Heart left ventricle (tissue), 16 donors: ENCODE measurements at regions not wholly inside any gene's neighbourhood (a gene's known extent, or its start where the extent isn't known, plus 50 kb on each side); places are given as distances from the start of the nearest gene placed in this dataset.
"Not testable (repeated sequence)": the region's sequence is repeated elsewhere in the genome, so short reads cannot be mapped to it uniquely, and the experiment has no call there.

Experiments used
- ATAC-seq, 4 donors: fragments of 200-7000 bp; cut with Tn5 transposase; one replicate each; pipeline ENCODE4 v1.9.1; 2020 to 2022; ENCODE audit warnings: moderate library complexity in 4 of 4, mild to moderate bottlenecking in 3 of 4, moderate number of reproducible peaks in 1 of 4
- DNase-seq, 5 donors: peaks; one replicate each; pipeline ENCODE4 v3.0.0-alpha.2; 2020
- H3K27ac ChIP-seq, 12 donors: fragments of 200-600 bp; sonication (generic) in 4 of 12; one replicate each; pipeline versions ENCODE4 v1.5.0 to v1.8.0; 2016 to 2022; ENCODE audit warnings: mild to moderate bottlenecking in 2 of 12
- H3K27me3 ChIP-seq, 9 donors: fragments of 200-600 bp; sonication (generic) in 2 of 9; one replicate each; pipeline versions ENCODE4 v1.5.1 to v1.8.0; 2016 to 2022; ENCODE audit warnings: mild to moderate bottlenecking in 3 of 9
- H3K36me3 ChIP-seq, 9 donors: fragments of 200-600 bp; sonication (generic) in 2 of 9; one replicate each; pipeline versions ENCODE4 v1.5.0 to v1.8.0; 2018 to 2022; ENCODE audit warnings: mild to moderate bottlenecking in 2 of 9
- H3K4me1 ChIP-seq, 12 donors: fragments of 200-600 bp; sonication (generic) in 4 of 12; one replicate each; pipeline versions ENCODE4 v1.5.0 to v1.8.0; 2016 to 2022; ENCODE audit warnings: mild to moderate bottlenecking in 3 of 12
- H3K4me3 ChIP-seq, 12 donors: fragments of 200-600 bp; sonication (generic) in 4 of 12; one replicate each; pipeline versions ENCODE4 v1.5.0 to v1.8.0; 2017 to 2022; ENCODE audit warnings: mild to moderate bottlenecking in 9 of 12, moderate library complexity in 4 of 12
- H3K9me3 ChIP-seq, 12 donors: fragments of 200-600 bp; sonication (generic) in 4 of 12; one replicate each; pipeline versions ENCODE4 v1.5.0 to v1.8.0; 2016 to 2022; ENCODE audit warnings: mild to moderate bottlenecking in 1 of 12
- POLR2A ChIP-seq, 2 donors: fragments of 450-650 bp; IDR thresholded peaks; one replicate each; pipeline ENCODE4 v1.6.1; 2017; ENCODE audit warnings: antibody characterized with exemption in 2 of 2, mild to moderate bottlenecking in 2 of 2, moderate library complexity in 2 of 2
- WGBS, 4 donors: extraction: QIAGEN DNeasy Blood & Tissue Kit in 2 of 4; methylation state at CpG; one replicate each; pipeline versions ENCODE4 v1.1.5 to v1.1.7; 2013 to 2018; 5-methylcytosine and 5-hydroxymethylcytosine counted together
- intact Hi-C, 10 donors: fragments of 100-400 bp; cut with DNase I; formaldehyde crosslinking; loops; one replicate each; pipeline versions ENCODE4 v1.11.1 to v1.14.2; 2022
- TF ChIP-seq, protein P1 (sequence below), 12 donors: fragments of 200-600 bp; sonication (generic) in 4 of 12; IDR thresholded peaks; one replicate each; pipeline versions ENCODE4 v1.5.0 to v1.8.0; 2018 to 2022; ENCODE audit warnings: antibody characterized with exemption in 12 of 12, mild to moderate bottlenecking in 5 of 12
- donor health status: ischemic (EF 13 %, LVEDD 7.1; RV severe dilation, severe dysfunction).
- donor health status: healthy with polysubstance abuse.
- donor health status: DM: no; HTN: yes; CAD: no.
- donor health status: DM: no; HTN: no; CAD: no.
- donor health status: ischemic (EF 25% LVEDD 6.9; RV normal size, moderate dysfunction).
- donor health status: ischemic (EF 25% LVEDD 5.7; RV mildly dilated, moderate dysfunction).
- donor health status: healthy.
- donor health status: DM: yes; HTN: yes; CAD: no.
- donor health status: ischemic (EF 35%, LVEDD 5.7; RV mildly dilated, moderate dysfunction).
- donor health status: nonischemic (EF 11% LVEDD 7.7; RV severe dilation, severe dysfunction).
- donor health status: DM: yes; HTN: yes; CAD: no.
- donor health status: PGD.
- donor health status: ischemic (EF 29% LVEDD 5.4; RV normal size, mild dysfunction).
- donor health status: nonischemic (EF 23%, LVEDD 6.1; RV moderate dilation, normal function).

GRCh38 chr6:14897831-14898230 is 348.0 kb upstream of the JARID2 start:
- Histone ChIP-seq H3K36me3 (no peaks in the 10 kb centered on the region), H3K4me3 (no peak overlapping the region), H3K9me3 (peaks cover 0 to 4% (median 0%) of the 10 kb centered on the region in 12 donors), H3K4me1 (no peaks in the 10 kb centered on the region), H3K27me3 (no peaks in the 10 kb centered on the region), H3K27ac (no peak overlapping the region)
- intact Hi-C loops, result no loop called here
- DNase-seq (no peak), ATAC-seq (peak in 1 of 4 donors; percentile 44)
- TF ChIP-seq, protein P1, sequence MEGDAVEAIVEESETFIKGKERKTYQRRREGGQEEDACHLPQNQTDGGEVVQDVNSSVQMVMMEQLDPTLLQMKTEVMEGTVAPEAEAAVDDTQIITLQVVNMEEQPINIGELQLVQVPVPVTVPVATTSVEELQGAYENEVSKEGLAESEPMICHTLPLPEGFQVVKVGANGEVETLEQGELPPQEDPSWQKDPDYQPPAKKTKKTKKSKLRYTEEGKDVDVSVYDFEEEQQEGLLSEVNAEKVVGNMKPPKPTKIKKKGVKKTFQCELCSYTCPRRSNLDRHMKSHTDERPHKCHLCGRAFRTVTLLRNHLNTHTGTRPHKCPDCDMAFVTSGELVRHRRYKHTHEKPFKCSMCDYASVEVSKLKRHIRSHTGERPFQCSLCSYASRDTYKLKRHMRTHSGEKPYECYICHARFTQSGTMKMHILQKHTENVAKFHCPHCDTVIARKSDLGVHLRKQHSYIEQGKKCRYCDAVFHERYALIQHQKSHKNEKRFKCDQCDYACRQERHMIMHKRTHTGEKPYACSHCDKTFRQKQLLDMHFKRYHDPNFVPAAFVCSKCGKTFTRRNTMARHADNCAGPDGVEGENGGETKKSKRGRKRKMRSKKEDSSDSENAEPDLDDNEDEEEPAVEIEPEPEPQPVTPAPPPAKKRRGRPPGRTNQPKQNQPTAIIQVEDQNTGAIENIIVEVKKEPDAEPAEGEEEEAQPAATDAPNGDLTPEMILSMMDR (IDR thresholded peaks at IDR 0.05), result no peak
- no peak for TF ChIP-seq POLR2A (IDR thresholded peaks at IDR 0.05)
- WGBS, 4 donors, result 78 to 88% (median 84%) methylated on average over 5 of the region's 5 CpGs

DNA sequence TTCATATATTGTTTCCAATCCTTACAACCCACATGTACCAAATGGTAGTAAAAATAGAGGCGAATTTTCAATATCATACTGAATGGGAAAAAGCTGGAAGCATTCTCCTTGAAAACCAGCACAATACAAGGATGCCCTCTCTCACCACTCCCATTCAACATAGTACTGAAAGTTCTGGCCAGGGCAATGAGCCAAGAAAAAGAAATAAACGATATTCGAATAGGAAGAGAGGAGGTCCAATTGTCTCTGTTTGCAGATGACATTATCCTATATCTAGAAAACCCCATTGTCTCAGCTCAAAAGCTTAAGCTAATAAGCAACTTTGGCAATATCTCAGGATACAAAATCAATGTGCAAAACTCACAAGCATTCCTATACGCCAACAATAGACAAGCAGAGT is 346.4 kb upstream of the JARID2 start:
- H3K4me3 ChIP-seq, H3K36me3 ChIP-seq, ATAC-seq, intact Hi-C loops, DNase-seq, H3K27me3 ChIP-seq, H3K27ac ChIP-seq, H3K4me1 ChIP-seq, H3K9me3 ChIP-seq: not testable (repeated sequence)
- 52 to 66% (median 58%) methylated on average over 4 of the region's 4 CpGs for WGBS, 4 donors

GRCh38 chr6:14900919-14901318 is 344.9 kb upstream of the JARID2 start:
- no peak overlapping the region for H3K4me3 ChIP-seq
- intact Hi-C loops, result no loop called here
- 86 to 98% (median 96%) methylated on average over 9 of the region's 9 CpGs for WGBS, 4 donors
- DNase-seq (no peak), ATAC-seq (no peak)
- no peaks in the 10 kb centered on the region for H3K27me3 ChIP-seq
- H3K36me3 ChIP-seq, result no peaks in the 10 kb centered on the region
- H3K4me1 ChIP-seq, result peaks cover 0 to 8% (median 0%) of the 10 kb centered on the region in 12 donors
- peaks cover 0 to 4% (median 0%) of the 10 kb centered on the region in 12 donors for H3K9me3 ChIP-seq
- H3K27ac ChIP-seq, result no peak overlapping the region
- TF ChIP-seq, protein P1 (IDR thresholded peaks at IDR 0.05), result no peak
- no peak for TF ChIP-seq POLR2A (IDR thresholded peaks at IDR 0.05)

- no peak overlapping the region for H3K4me3 ChIP-seq
- TF ChIP-seq, protein P1 (IDR thresholded peaks at IDR 0.05), result no peak
- no peak for TF ChIP-seq POLR2A (IDR thresholded peaks at IDR 0.05)
- DNase-seq, result no peak
- WGBS, 4 donors, result 71 to 85% (median 79%) methylated on average over 8 of the region's 8 CpGs
- peaks cover 0 to 8% (median 0%) of the 10 kb centered on the region in 12 donors for H3K4me1 ChIP-seq
- H3K36me3 ChIP-seq, result no peaks in the 10 kb centered on the region
- no peaks in the 10 kb centered on the region for H3K27me3 ChIP-seq
- H3K27ac ChIP-seq, result no peak overlapping the region
- no peak for ATAC-seq
- H3K9me3 ChIP-seq, result peaks cover 0 to 4% (median 0%) of the 10 kb centered on the region in 12 donors
- intact Hi-C loops, result no loop called here
These were observed 342.5 kb upstream of the JARID2 start for GRCh38 chr6:14903176-14904038.
